GM13976 (cell line): ENCODE measurements at regions not wholly inside any gene's neighbourhood (a gene's known extent, or its start where the extent isn't known, plus 50 kb on each side); places are given as distances from the start of the nearest gene placed in this dataset.

ENCODE experiments used
- DNase-seq: peaks from one replicate; pipeline ENCODE4 v3.0.0; 2012; ENCODE audit warnings: low spot score
- CTCF ChIP-seq: IDR thresholded peaks from 2 replicates; pipeline ENCODE4 v1.5.1; 2012; ENCODE audit warnings: borderline replicate concordance, mild to moderate bottlenecking; ENCODE audit not compliant: insufficient read depth; ENCODE audit errors: extremely low read depth, missing control alignments, control extremely low read depth
- in situ Hi-C: fragments of 300-500 bp; cut with MboI; formaldehyde crosslinking; loops from one replicate; pipeline ENCODE4 v1.12.0; 2022; ENCODE audit warnings: low sequenced_read_pairs, mixed read lengths, inconsistent platforms; ENCODE audit not compliant: unreplicated experiment

GRCh38 chr5:93327605-93328004 is 253.4 kb downstream of the NR2F1-AS1 start:
- in situ Hi-C loops: no loop called here
- TF ChIP-seq CTCF: no peak
- no peak for DNase-seq

GRCh38 chr5:93325946-93326345 is 255.1 kb downstream of the NR2F1-AS1 start:
- no peak for DNase-seq
- no peak for TF ChIP-seq CTCF
- in situ Hi-C loops: no loop called here

GRCh38 chr5:93322974-93323860 is 257.8 kb downstream of the NR2F1-AS1 start:
- no peak for DNase-seq
- no peak for TF ChIP-seq CTCF
- in situ Hi-C loops: no loop called here

- no peak for DNase-seq
- in situ Hi-C loops: no loop called here
- no peak for TF ChIP-seq CTCF
Observed at GRCh38 chr5:93320920-93321445, 260.0 kb downstream of the NR2F1-AS1 start.

GRCh38 chr5:93313672-93314071 is 267.3 kb downstream of the NR2F1-AS1 start:
- no peak for TF ChIP-seq CTCF
- in situ Hi-C loops: no loop called here
- DNase-seq: no peak

GRCh38 chr5:93311881-93312280 is 269.1 kb downstream of the NR2F1-AS1 start:
- in situ Hi-C loops: no loop called here

More at GRCh38 chr5:93311881-93312280, 269.1 kb downstream of the NR2F1-AS1 start:
- DNase-seq: no peak
- no peak for TF ChIP-seq CTCF
